ENCODE measurements at regions not wholly inside any gene's neighbourhood (a gene's known extent, or its start where the extent isn't known, plus 50 kb on each side); places are given as distances from the start of the nearest gene placed in this dataset.

DNA sequence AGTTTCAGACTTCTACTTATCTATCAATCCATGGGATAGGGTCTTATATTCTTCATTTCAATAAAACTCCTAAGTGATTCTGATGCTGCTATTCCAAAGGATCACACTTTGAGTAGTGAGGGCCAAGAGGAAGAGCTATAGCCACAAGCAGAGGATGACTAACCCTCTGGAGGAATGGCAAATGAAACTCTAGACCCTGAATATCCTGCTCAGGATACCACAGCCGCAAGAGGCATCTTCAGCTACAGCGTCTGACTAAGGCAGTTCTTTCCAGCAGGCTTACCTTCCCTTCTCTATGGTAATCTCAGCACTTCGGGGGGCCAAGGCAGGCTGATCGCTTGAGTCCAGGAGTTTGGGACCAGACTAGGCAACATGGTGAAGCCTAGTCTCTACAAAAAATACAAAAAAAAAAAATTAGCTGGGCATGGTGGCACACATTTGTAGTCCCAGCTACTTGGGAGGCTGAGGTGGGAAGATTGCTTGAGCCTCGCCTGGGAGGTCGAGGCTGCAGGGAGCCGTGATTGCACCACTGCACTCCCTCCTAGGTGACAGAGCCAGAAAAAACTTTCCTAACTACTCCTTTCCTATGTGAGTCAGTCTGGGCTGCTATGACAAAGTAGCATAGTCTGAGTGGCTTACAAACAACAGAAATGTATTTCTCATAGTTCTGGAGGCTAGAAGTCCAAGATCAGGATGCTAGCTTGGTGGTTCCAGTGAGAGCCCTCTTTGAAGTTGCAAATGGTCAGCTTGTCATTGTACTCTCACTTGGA lies 371.9 kb downstream of the IRS1 start:
- TF ChIP-seq, protein P1, sequence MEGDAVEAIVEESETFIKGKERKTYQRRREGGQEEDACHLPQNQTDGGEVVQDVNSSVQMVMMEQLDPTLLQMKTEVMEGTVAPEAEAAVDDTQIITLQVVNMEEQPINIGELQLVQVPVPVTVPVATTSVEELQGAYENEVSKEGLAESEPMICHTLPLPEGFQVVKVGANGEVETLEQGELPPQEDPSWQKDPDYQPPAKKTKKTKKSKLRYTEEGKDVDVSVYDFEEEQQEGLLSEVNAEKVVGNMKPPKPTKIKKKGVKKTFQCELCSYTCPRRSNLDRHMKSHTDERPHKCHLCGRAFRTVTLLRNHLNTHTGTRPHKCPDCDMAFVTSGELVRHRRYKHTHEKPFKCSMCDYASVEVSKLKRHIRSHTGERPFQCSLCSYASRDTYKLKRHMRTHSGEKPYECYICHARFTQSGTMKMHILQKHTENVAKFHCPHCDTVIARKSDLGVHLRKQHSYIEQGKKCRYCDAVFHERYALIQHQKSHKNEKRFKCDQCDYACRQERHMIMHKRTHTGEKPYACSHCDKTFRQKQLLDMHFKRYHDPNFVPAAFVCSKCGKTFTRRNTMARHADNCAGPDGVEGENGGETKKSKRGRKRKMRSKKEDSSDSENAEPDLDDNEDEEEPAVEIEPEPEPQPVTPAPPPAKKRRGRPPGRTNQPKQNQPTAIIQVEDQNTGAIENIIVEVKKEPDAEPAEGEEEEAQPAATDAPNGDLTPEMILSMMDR (conservative IDR thresholded peaks at IDR 0.05) = no peak
- no peak for TF ChIP-seq ZFX (IDR thresholded peaks at IDR 0.05)
